AG04449 (cell line): ENCODE measurements at regions not wholly inside any gene's neighbourhood (a gene's known extent, or its start where the extent isn't known, plus 50 kb on each side); places are given as distances from the start of the nearest gene placed in this dataset.

Experiments used
- CTCF ChIA-PET: fragments of 350-600 bp; formaldehyde crosslinking; extraction: SDS; loops from one replicate; lab custom pipeline; 2021; ENCODE audit warnings: antibody characterized with exemption; lab: Yijun Ruan, JAX
- POLR2A ChIA-PET: fragments of 400-600, 350-600 bp; formaldehyde crosslinking; extraction: SDS; loops from one replicate; lab custom pipeline; 2020; ENCODE audit warnings: antibody characterized with exemption, inconsistent platforms; lab: Yijun Ruan, JAX
- DNase-seq: peaks from one replicate; pipeline ENCODE4 v3.0.0-alpha.2; 2010; ENCODE audit warnings: low read depth, low spot score
- H3K4me3 ChIP-seq: 2 replicates; pipeline ENCODE4 v1.5.1; 2011; ENCODE audit warnings: low read depth, mild to moderate bottlenecking, control low read depth, low read length
- CTCF ChIP-seq: IDR thresholded peaks from one replicate; pipeline ENCODE4 v1.5.1; 2011; ENCODE audit warnings: mild to moderate bottlenecking, moderate library complexity, low read length, control low read depth, inconsistent platforms; ENCODE audit not compliant: insufficient read depth; ENCODE audit errors: missing control alignments

- no peak overlapping the region for H3K4me3 ChIP-seq
- ChIA-PET POLR2A (no interaction called here), CTCF (no interaction called here)
- TF ChIP-seq CTCF, result no peak
- DNase-seq, result no peak
Observed at GRCh38 chr17:5635949-5636348, 51.6 kb upstream of the NLRP1 start.

- no peak overlapping the region for H3K4me3 ChIP-seq
- no peak for TF ChIP-seq CTCF
- POLR2A ChIA-PET, result no interaction called here
- DNase-seq, result no peak
- CTCF ChIA-PET, result interaction anchor here (1.2 kb wide), 1 partner anchor 30 kb away, joined by 3 read pairs; no protein-coding TSS in a partner anchor
Observed at GRCh38 chr17:5638596-5638995, 54.3 kb upstream of the NLRP1 start.

GRCh38 chr17:5640726-5641125 lies 56.4 kb upstream of the NLRP1 start:
- CTCF ChIA-PET, result no interaction called here
- no peak overlapping the region for H3K4me3 ChIP-seq
- POLR2A ChIA-PET, result no interaction called here
- TF ChIP-seq CTCF, result no peak
- DNase-seq, result peak; percentile 7

GRCh38 chr17:5642752-5643151 lies 58.4 kb upstream of the NLRP1 start:
- TF ChIP-seq CTCF, result no peak
- H3K4me3 ChIP-seq, result no peak overlapping the region
- DNase-seq, result no peak
- ChIA-PET POLR2A (no interaction called here), CTCF (no interaction called here)

- no peak for DNase-seq
- ChIA-PET POLR2A (no interaction called here), CTCF (interaction anchor here (0.8 kb wide), 1 partner anchor 50 kb away, joined by 3 read pairs; no protein-coding TSS in a partner anchor)
- no peak for TF ChIP-seq CTCF
- no peak overlapping the region for H3K4me3 ChIP-seq
Observed at GRCh38 chr17:5644065-5644464, 59.8 kb upstream of the NLRP1 start.

GRCh38 chr17:5651348-5651747 lies 67.0 kb upstream of the NLRP1 start:
- CTCF ChIA-PET, result no interaction called here
- no peak for DNase-seq
- TF ChIP-seq CTCF, result no peak
- no peak overlapping the region for H3K4me3 ChIP-seq
- POLR2A ChIA-PET, result no interaction called here
